ENCODE measurements at regions not wholly inside any gene's neighbourhood (a gene's known extent, or its start where the extent isn't known, plus 50 kb on each side); places are given as distances from the start of the nearest gene placed in this dataset.
A peak's percentile ranks its signal among the peaks of the same experiment; 100 is the strongest.

DNA sequence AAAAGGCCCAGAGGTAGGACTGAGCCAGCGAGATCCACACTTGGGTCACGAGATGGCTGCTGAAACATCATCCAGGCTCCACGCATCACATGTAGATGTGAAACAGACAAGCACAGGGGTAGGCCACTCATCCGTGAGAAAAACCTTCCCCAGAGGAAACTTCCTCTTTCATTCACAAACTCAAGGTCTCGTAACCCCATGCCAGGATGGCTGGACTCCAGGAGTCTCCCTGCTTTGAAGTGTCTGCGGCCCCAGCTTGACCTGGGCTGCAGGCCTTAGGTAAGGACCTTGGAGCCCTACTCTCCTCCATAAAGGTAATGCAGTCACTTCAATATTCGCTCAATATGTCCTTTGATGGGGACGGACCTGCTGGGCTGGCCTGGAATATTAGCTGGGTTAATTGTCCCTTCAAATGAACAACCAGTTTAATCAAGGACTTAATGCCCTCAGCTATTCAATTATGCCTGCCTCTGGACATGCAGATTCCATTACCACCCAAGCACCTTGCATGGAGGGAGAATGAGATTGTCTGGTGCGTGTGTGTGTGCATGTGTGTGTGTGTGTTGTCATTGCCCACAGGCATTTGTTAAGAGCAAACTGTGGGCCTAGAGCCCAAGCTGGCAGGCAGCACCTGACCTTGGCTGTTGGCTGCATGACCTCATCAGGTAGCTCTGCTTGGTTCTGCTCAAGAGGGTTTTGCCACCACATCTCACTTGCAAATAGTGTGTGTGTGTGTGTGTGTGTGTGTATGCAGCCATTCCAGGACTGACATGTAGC, 186.9 kb upstream of the TLE3 start:
- no peak overlapping the region for H3K4me3 ChIP-seq (ENCODE audit: low read depth, low read length)
- TF ChIP-seq, protein P1, sequence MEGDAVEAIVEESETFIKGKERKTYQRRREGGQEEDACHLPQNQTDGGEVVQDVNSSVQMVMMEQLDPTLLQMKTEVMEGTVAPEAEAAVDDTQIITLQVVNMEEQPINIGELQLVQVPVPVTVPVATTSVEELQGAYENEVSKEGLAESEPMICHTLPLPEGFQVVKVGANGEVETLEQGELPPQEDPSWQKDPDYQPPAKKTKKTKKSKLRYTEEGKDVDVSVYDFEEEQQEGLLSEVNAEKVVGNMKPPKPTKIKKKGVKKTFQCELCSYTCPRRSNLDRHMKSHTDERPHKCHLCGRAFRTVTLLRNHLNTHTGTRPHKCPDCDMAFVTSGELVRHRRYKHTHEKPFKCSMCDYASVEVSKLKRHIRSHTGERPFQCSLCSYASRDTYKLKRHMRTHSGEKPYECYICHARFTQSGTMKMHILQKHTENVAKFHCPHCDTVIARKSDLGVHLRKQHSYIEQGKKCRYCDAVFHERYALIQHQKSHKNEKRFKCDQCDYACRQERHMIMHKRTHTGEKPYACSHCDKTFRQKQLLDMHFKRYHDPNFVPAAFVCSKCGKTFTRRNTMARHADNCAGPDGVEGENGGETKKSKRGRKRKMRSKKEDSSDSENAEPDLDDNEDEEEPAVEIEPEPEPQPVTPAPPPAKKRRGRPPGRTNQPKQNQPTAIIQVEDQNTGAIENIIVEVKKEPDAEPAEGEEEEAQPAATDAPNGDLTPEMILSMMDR (IDR thresholded peaks at IDR 0.05; ENCODE audit: low read depth, low read length), result no peak
- no peak for DNase-seq (ENCODE audit: low read depth, low spot score)
- in situ Hi-C loops (cut with HindIII; ENCODE audit: low sequenced_read_pairs), result no loop called here

DNA sequence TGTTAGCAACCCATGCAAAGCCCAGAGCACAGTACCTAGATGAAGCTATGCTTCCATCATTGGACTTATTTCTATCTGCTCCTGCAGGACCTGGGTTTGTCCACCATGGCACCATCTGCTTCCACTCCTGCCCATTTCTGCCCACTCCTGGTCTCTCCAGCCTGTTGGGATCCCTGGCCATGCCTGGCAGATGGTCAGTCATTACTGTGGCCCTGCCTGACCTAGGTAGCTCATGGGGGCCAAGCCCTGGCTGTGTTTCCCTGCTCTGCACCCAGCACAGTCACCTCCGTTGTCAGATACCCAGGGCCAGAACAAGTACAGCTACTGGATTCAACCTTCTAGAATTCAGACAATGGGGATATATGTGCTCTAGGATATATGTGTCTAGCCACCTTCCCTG, 185.8 kb upstream of the TLE3 start:
- DNase-seq (ENCODE audit: low read depth, low spot score), result no peak
- H3K4me3 ChIP-seq (ENCODE audit: low read depth, low read length), result no peak overlapping the region
- in situ Hi-C loops (cut with HindIII; ENCODE audit: low sequenced_read_pairs), result no loop called here
- TF ChIP-seq, protein P1 (IDR thresholded peaks at IDR 0.05; ENCODE audit: low read depth, low read length), result no peak

DNA sequence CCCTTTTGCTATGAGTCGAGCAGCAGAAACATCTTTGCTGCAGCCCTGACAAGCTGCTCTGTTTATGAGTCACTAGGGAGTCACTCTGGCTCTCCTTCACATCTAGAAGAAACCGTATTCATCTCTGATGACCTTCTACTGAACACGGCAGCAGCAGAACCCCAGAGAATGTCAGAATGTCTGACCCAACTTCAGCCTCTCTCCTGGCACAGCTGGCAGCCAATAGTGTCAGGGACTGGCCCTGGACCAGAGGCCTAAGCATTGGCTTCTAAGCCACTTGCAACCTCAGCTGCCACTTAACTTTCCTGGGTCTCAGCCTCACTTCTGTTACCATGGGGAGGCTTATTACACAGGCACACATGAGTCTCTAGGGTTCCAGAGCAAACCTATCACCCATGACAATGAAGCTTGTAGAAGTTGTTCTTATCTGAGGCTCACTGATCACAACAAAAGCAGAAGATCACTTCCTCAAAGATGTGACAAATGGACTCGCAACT, 184.1 kb upstream of the TLE3 start:
- TF ChIP-seq, protein P1 (IDR thresholded peaks at IDR 0.05; ENCODE audit: low read depth, low read length), result no peak
- DNase-seq (ENCODE audit: low read depth, low spot score), result peak; percentile 46
- H3K4me3 ChIP-seq (ENCODE audit: low read depth, low read length), result no peak overlapping the region
- in situ Hi-C loops (cut with HindIII; ENCODE audit: low sequenced_read_pairs), result no loop called here

DNA sequence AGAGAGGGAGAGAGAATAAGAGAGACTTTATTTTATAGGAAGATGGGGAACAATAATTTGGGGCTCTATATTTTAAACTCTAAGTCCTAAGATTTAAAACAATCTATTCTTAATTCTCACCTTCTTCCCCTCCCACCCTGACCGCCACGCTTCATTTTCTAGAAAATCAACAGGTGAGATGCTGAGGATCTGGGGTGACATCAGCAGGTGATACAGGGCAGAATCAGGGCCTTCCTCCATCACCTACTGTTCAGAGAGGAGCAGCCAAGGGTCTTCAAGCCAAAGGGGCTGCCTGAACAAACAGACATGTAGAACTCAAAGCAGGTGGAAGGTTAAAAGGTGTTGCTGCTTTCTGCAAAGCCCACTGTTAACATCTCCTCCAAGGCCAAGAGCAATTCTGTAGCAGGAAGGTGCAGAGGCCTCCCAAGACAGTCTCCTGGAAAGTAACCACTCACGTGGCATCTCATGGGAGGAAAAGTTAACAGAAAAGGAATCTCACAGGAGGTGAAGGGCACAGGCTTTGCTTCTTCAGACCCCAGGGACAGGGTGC, 183.6 kb upstream of the TLE3 start:
- no peak overlapping the region for H3K4me3 ChIP-seq (ENCODE audit: low read depth, low read length)
- TF ChIP-seq, protein P1 (IDR thresholded peaks at IDR 0.05; ENCODE audit: low read depth, low read length), result no peak
- in situ Hi-C loops (cut with HindIII; ENCODE audit: low sequenced_read_pairs), result no loop called here
- DNase-seq (ENCODE audit: low read depth, low spot score), result no peak

DNA sequence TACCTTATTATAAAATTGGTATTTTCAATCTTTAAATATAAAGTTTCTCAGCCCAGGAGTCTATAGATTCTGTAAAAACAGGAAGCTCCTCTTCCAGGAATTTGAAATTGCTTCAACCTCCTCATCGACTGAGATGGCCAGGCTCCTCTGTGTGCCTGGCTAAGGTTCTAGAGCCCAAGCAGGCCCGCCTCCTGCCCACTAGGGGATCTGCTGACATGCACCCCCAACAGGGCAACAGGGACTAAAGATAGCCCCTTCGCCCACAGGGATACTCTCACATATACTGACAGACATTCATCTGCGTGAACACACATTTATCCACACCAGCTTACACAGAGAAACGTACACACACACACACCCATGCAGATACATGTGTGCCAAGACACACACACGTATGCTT, 183.1 kb upstream of the TLE3 start:
- TF ChIP-seq, protein P1 (IDR thresholded peaks at IDR 0.05; ENCODE audit: low read depth, low read length), result no peak
- H3K4me3 ChIP-seq (ENCODE audit: low read depth, low read length), result no peak overlapping the region
- no peak for DNase-seq (ENCODE audit: low read depth, low spot score)
- in situ Hi-C loops (cut with HindIII; ENCODE audit: low sequenced_read_pairs), result no loop called here

DNA sequence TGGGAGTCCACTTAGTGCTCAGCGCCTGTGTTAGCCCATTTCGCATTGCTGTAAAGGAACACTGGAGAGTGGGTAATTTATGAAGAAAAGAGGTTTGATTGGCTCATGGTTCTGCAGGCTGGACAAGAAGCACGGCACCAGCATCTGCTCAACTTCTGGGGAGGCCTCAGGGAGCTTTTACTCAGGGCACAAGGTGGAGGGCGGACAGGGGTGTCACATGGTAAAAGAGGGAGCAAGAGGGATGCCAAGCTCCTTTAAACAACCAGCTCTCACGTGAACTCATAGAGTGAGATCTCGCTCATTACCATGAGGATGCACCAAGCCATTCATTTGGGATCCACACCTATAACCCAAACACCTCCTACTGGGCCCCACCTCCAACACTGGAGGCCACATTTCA, 181.4 kb upstream of the TLE3 start:
- TF ChIP-seq, protein P1 (IDR thresholded peaks at IDR 0.05; ENCODE audit: low read depth, low read length), result no peak
- no peak overlapping the region for H3K4me3 ChIP-seq (ENCODE audit: low read depth, low read length)
- DNase-seq (ENCODE audit: low read depth, low spot score), result no peak
- in situ Hi-C loops (cut with HindIII; ENCODE audit: low sequenced_read_pairs), result no loop called here
